Loucy (cell line): ENCODE measurements at regions not wholly inside any gene's neighbourhood (a gene's known extent, or its start where the extent isn't known, plus 50 kb on each side); places are given as distances from the start of the nearest gene placed in this dataset.

Experiments used
- H2AFZ ChIP-seq: fragments of 200-600 bp; sonication (generic); 2 replicates; pipeline ENCODE4 v1.6.0; 2016; ENCODE audit warnings: antibody characterized with exemption, mild to moderate bottlenecking, low read length, moderate library complexity
- H3F3A ChIP-seq: fragments of 200-600 bp; 2 replicates; pipeline ENCODE4 v1.6.0; 2016; ENCODE audit warnings: antibody characterized with exemption, low read depth, mild to moderate bottlenecking
- H3K27me3 ChIP-seq: fragments of 200-600 bp; sonication (generic); 2 replicates; pipeline ENCODE4 v1.6.1; 2014; ENCODE audit warnings: low read length, mild to moderate bottlenecking; ENCODE audit not compliant: insufficient read depth, poor library complexity, severe bottlenecking
- H3K36me3 ChIP-seq: fragments of 200-600 bp; sonication (generic); 2 replicates; pipeline ENCODE4 v1.6.1; 2016; ENCODE audit warnings: low read length; ENCODE audit not compliant: insufficient read depth
- H3K4me1 ChIP-seq: fragments of 200-600 bp; sonication (generic); 2 replicates; pipeline ENCODE4 v1.5.1; 2014; ENCODE audit warnings: low read length, mild to moderate bottlenecking; ENCODE audit not compliant: insufficient read depth, poor library complexity, severe bottlenecking
- H3K4me2 ChIP-seq: fragments of 200-600 bp; sonication (generic); 2 replicates; pipeline ENCODE4 v1.6.0; 2014; ENCODE audit warnings: antibody characterized with exemption, low read length, low read depth, mild to moderate bottlenecking; ENCODE audit not compliant: poor library complexity, severe bottlenecking
- H3K4me3 ChIP-seq: fragments of 200-600 bp; sonication (generic); 2 replicates; pipeline ENCODE4 v1.5.1; 2014; ENCODE audit warnings: low read length, mild to moderate bottlenecking, mixed read lengths; ENCODE audit not compliant: poor library complexity, severe bottlenecking
- H3K79me2 ChIP-seq: fragments of 200-600 bp; sonication (generic); 2 replicates; pipeline ENCODE4 v1.6.1; 2014; ENCODE audit warnings: low read length; ENCODE audit not compliant: insufficient read depth
- H3K9ac ChIP-seq: fragments of 200-600 bp; sonication (generic); 2 replicates; pipeline ENCODE4 v1.6.0; 2014; ENCODE audit warnings: mild to moderate bottlenecking, low read depth, low read length, moderate library complexity; ENCODE audit not compliant: poor library complexity, severe bottlenecking
- H3K9me2 ChIP-seq: fragments of 200-600 bp; sonication (generic); replicated peaks from 2 replicates; pipeline ENCODE4 v1.6.1; 2016; ENCODE audit warnings: low read depth, low read length, mixed read lengths
- H3K9me3 ChIP-seq: fragments of 200-600 bp; sonication (generic); 2 replicates; pipeline ENCODE4 v1.6.1; 2014; ENCODE audit warnings: mild to moderate bottlenecking, antibody characterized with exemption, low read length, low read depth; ENCODE audit not compliant: insufficient read depth
- H4K20me1 ChIP-seq: fragments of 200-600 bp; sonication (generic); 2 replicates; pipeline ENCODE4 v1.6.0; 2014; ENCODE audit warnings: antibody characterized with exemption, low read length, mild to moderate bottlenecking; ENCODE audit not compliant: insufficient read depth, poor library complexity, severe bottlenecking
- EZH2phosphoT487 ChIP-seq: fragments of 200-600 bp; IDR thresholded peaks from 2 replicates; pipeline ENCODE4 v1.6.1; 2018; ENCODE audit warnings: antibody characterized with exemption, mild to moderate bottlenecking, moderate library complexity, borderline replicate concordance
- TF ChIP-seq, protein P1 (sequence below): fragments of 200-600 bp; sonication (generic); conservative IDR thresholded peaks from 2 replicates; pipeline ENCODE4 v1.5.1; 2014; ENCODE audit warnings: mild to moderate bottlenecking, antibody characterized with exemption, low read length

DNA sequence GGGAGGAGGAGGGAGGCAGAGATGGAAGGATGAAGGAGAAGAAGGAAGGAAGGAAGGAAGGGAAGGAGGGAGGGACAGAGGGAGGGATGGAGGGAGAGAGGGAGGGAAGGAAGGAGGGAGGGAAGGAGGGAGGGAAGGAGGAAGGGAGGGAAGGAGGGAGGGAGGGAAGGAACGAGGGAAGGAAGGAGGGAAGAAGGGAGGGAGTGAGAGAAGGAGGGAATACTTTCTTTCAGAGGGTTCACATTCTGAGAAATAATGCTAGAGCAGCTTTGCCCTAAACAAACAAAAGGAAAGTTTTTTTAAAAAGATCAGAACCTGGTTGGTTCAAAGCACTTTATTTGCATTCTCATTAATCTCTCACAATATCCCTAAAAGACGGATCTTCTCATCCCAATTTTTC, 96.1 kb upstream of the NXT1 start:
- Histone ChIP-seq H4K20me1 (no peaks in the 10 kb centered on the region), H3K9ac (no peak overlapping the region), H3K4me3 (no peak overlapping the region), H2AFZ (no peak overlapping the region), H3K36me3 (no peaks in the 10 kb centered on the region), H3K27me3 (no peaks in the 10 kb centered on the region), H3F3A (no peaks in the 10 kb centered on the region), H3K9me2 (no peaks in the 10 kb centered on the region), H3K79me2 (no peaks in the 10 kb centered on the region), H3K4me2 (no peak overlapping the region), H3K4me1 (peaks cover 22% of the 10 kb centered on the region), H3K9me3 (no peaks in the 10 kb centered on the region)
- TF ChIP-seq, protein P1, sequence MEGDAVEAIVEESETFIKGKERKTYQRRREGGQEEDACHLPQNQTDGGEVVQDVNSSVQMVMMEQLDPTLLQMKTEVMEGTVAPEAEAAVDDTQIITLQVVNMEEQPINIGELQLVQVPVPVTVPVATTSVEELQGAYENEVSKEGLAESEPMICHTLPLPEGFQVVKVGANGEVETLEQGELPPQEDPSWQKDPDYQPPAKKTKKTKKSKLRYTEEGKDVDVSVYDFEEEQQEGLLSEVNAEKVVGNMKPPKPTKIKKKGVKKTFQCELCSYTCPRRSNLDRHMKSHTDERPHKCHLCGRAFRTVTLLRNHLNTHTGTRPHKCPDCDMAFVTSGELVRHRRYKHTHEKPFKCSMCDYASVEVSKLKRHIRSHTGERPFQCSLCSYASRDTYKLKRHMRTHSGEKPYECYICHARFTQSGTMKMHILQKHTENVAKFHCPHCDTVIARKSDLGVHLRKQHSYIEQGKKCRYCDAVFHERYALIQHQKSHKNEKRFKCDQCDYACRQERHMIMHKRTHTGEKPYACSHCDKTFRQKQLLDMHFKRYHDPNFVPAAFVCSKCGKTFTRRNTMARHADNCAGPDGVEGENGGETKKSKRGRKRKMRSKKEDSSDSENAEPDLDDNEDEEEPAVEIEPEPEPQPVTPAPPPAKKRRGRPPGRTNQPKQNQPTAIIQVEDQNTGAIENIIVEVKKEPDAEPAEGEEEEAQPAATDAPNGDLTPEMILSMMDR, result no peak
- TF ChIP-seq EZH2phosphoT487, result no peak

DNA sequence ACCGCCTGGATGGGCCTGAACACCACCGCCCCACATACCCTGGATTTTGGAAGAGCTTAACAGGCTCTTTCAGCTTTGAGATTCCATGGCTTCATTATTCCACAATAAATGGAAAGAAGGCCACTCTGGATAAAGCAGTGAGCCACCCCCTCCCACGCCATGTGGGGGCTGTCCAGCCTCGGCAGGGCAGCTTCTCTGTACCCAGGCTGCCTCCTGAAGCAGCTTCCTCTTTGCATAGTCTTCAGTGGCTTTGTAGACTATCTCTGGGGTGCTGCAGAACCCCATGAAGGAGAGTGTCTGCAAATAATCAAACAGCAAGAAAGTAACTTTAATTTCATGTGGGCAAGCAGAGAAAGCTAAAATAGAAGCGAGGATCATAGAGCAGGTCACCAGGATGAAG, 96.6 kb upstream of the NXT1 start:
- Histone ChIP-seq H3K4me2 (no peak overlapping the region), H3K36me3 (no peaks in the 10 kb centered on the region), H3K9ac (no peak overlapping the region), H3K9me3 (no peaks in the 10 kb centered on the region), H2AFZ (no peak overlapping the region), H3K4me3 (no peak overlapping the region), H3F3A (no peaks in the 10 kb centered on the region), H4K20me1 (no peaks in the 10 kb centered on the region), H3K27me3 (no peaks in the 10 kb centered on the region), H3K9me2 (no peaks in the 10 kb centered on the region), H3K4me1 (peaks cover 22% of the 10 kb centered on the region), H3K79me2 (no peaks in the 10 kb centered on the region)
- TF ChIP-seq, protein P1, result no peak
- TF ChIP-seq EZH2phosphoT487, result no peak

DNA sequence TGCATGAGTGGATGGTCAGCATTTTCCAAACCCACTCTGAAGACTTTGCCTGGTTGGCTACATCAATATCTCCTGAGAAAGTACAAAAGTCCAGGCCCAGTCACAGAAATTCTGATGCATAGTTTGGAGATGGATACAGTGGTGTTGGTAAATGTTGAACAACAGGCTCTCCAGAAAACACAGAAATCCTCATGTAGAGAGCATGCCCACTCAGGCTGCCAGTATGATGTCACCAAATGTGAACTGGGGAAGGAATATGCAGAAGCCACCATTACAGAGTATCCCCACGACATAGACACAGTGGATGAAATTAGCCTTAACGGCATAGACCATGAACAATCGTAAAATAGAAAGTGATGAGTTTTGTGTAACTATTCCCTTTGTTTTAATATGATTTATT, 97.1 kb upstream of the NXT1 start:
- no peaks in the 10 kb centered on the region for H3F3A ChIP-seq
- H3K27me3 ChIP-seq, result no peaks in the 10 kb centered on the region
- no peaks in the 10 kb centered on the region for H3K79me2 ChIP-seq
- no peak overlapping the region for H3K4me2 ChIP-seq
- H3K36me3 ChIP-seq, result no peaks in the 10 kb centered on the region
- H3K9ac ChIP-seq, result no peak overlapping the region
- TF ChIP-seq EZH2phosphoT487, result no peak
- TF ChIP-seq, protein P1, result no peak
- H3K4me1 ChIP-seq, result peaks cover 17% of the 10 kb centered on the region
- H3K9me2 ChIP-seq, result no peaks in the 10 kb centered on the region
- no peaks in the 10 kb centered on the region for H4K20me1 ChIP-seq
- H2AFZ ChIP-seq, result no peak overlapping the region
- H3K4me3 ChIP-seq, result no peak overlapping the region
- no peaks in the 10 kb centered on the region for H3K9me3 ChIP-seq
